ENCODE measurements at regions not wholly inside any gene's neighbourhood (a gene's known extent, or its start where the extent isn't known, plus 50 kb on each side); places are given as distances from the start of the nearest gene placed in this dataset.

DNA sequence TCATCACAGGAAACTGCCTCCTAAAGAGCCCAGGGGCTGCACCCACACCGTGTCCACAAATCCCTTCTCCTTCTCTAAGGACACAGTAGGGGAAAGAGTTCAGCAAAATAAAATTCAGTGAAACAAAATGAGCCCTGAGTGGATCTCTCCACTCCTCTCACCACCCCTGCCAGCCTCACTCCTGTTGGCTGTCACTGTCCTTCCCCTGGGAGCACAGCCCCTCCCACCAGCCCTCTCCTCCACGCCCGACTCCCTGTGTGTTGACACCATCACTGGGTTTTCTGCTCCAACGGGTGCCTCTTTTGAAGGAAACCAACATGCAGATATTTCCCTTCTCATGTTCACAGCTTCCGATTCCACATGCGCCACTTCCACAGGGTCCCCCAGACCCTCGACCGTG lies 356.2 kb downstream of the AJAP1 start:
- no peak for TF ChIP-seq POLR2AphosphoS5 (IDR thresholded peaks at IDR 0.05)
- no peak for TF ChIP-seq EZH2 (IDR thresholded peaks at IDR 0.05; ENCODE audit: borderline replicate concordance, insufficient read depth, low read length, poor library complexity, severe bottlenecking)
- TF ChIP-seq, protein P1, sequence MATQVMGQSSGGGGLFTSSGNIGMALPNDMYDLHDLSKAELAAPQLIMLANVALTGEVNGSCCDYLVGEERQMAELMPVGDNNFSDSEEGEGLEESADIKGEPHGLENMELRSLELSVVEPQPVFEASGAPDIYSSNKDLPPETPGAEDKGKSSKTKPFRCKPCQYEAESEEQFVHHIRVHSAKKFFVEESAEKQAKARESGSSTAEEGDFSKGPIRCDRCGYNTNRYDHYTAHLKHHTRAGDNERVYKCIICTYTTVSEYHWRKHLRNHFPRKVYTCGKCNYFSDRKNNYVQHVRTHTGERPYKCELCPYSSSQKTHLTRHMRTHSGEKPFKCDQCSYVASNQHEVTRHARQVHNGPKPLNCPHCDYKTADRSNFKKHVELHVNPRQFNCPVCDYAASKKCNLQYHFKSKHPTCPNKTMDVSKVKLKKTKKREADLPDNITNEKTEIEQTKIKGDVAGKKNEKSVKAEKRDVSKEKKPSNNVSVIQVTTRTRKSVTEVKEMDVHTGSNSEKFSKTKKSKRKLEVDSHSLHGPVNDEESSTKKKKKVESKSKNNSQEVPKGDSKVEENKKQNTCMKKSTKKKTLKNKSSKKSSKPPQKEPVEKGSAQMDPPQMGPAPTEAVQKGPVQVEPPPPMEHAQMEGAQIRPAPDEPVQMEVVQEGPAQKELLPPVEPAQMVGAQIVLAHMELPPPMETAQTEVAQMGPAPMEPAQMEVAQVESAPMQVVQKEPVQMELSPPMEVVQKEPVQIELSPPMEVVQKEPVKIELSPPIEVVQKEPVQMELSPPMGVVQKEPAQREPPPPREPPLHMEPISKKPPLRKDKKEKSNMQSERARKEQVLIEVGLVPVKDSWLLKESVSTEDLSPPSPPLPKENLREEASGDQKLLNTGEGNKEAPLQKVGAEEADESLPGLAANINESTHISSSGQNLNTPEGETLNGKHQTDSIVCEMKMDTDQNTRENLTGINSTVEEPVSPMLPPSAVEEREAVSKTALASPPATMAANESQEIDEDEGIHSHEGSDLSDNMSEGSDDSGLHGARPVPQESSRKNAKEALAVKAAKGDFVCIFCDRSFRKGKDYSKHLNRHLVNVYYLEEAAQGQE (IDR thresholded peaks at IDR 0.05; ENCODE audit: borderline replicate concordance): no peak
- TF ChIP-seq, protein P2, sequence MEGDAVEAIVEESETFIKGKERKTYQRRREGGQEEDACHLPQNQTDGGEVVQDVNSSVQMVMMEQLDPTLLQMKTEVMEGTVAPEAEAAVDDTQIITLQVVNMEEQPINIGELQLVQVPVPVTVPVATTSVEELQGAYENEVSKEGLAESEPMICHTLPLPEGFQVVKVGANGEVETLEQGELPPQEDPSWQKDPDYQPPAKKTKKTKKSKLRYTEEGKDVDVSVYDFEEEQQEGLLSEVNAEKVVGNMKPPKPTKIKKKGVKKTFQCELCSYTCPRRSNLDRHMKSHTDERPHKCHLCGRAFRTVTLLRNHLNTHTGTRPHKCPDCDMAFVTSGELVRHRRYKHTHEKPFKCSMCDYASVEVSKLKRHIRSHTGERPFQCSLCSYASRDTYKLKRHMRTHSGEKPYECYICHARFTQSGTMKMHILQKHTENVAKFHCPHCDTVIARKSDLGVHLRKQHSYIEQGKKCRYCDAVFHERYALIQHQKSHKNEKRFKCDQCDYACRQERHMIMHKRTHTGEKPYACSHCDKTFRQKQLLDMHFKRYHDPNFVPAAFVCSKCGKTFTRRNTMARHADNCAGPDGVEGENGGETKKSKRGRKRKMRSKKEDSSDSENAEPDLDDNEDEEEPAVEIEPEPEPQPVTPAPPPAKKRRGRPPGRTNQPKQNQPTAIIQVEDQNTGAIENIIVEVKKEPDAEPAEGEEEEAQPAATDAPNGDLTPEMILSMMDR (IDR thresholded peaks at IDR 0.05; ENCODE audit: poor library complexity, severe bottlenecking): no peak
- TF ChIP-seq MXI1 (conservative IDR thresholded peaks at IDR 0.05; ENCODE audit: poor library complexity, severe bottlenecking): no peak
- TF ChIP-seq TAF1 (IDR thresholded peaks at IDR 0.05; ENCODE audit: low read depth): no peak
- TF ChIP-seq EP300 (conservative IDR thresholded peaks at IDR 0.05; ENCODE audit: poor library complexity, severe bottlenecking): no peak
- no peak for TF ChIP-seq RAD21 (conservative IDR thresholded peaks at IDR 0.05)
- TF ChIP-seq SMC3 (conservative IDR thresholded peaks at IDR 0.05; ENCODE audit: poor library complexity): no peak
